ENCODE measurements at regions not wholly inside any gene's neighbourhood (a gene's known extent, or its start where the extent isn't known, plus 50 kb on each side); places are given as distances from the start of the nearest gene placed in this dataset.
"Not testable (repeated sequence)": the region's sequence is repeated elsewhere in the genome, so short reads cannot be mapped to it uniquely, and the experiment has no call there.

DNA sequence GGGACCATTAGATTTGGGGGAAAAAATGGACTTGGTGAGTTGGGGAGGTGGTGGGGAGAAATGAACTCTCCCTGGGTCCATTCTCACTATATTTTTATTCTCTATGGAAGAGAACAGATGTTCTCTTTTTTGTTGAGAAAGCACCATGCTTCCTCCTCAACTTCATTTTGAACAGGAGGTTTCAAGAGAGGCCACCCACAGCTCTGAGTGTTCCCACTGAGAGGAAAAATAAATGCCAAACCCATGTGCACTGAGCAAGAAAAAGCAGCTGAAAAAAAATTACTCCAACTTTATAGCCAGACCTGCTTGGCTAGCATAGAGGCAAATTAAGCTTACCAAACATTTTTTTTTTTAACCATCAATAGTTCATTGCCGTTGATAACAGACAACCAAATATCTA, 883.6 kb downstream of the KCNJ2 start:
- no peak for DNase-seq

DNA sequence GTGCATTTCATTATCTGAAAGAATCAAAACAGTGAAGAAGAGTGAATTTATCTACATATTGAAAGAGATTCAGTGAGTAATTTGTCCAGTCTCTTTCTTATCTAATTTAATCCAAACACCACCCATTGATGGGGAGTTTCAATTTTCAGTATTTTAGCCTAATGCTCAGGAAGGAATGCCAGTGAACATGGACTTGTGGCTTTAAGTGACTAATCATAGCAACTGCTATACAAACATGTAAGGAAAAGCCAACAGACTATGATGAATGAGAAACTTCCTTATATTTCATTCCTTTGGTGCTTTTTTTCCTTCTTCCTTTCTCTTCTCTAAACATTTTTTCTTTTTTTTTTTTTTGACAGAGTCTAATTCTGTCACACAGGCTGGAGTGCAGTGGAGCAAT, 885.8 kb downstream of the KCNJ2 start:
- DNase-seq, result no peak

DNA sequence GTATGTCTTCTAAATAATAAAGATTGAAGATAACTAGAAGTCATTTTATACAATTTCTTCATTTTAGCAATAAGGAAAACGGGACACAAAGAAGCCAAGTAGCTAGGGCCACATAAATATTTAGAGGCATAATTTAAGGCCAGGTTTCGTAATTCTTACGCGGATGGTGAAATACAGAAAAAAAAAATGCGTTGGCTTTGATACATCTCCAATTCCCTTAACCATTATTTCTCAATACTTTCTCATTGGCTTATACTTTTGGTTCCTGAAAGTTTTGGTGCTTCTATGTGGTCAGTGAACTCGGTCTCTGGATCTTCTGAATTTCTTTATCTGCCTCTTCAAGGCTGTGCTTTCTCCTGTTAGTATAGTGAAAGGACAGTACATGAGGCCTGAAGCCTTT, 888.1 kb downstream of the KCNJ2 start:
- DNase-seq, result no peak

DNA sequence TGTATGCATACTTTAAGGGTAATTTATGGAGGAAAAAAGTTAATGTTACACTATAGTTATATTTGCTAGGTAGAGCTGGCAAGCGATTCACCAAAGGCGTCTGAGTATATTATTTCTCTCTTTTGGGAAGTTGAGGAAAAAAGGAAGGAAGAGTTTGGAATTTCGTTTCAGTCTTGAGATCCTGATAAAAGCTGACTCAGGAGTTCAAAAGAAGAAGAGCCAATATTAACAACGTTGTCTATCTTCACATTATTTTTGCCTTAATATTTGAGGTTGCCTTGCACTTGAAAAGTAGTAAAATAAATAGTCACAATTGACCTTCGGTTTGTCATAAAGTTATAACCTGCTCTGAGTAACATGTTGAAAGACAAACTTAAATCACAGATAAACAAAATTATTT, 888.6 kb downstream of the KCNJ2 start:
- DNase-seq, result no peak

DNA sequence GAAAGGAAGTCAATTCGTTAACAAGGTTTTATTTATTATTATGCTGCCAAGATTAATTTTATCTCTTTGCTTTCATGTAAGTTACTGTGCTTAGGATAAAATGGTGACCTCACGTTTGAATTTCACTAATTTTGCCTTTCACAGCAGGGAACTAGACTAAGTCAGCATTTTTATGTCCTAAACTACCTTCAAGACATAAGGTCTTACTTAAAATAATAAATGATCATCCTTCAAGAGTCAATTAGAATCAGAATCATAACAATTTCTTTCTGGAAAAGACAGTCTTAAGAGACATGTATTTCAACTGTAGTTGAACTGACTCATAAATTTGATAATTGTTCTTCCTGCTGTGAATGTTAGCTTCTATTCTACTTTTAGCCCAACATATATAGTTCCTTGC, 893.8 kb downstream of the KCNJ2 start:
- DNase-seq, result no peak

DNA sequence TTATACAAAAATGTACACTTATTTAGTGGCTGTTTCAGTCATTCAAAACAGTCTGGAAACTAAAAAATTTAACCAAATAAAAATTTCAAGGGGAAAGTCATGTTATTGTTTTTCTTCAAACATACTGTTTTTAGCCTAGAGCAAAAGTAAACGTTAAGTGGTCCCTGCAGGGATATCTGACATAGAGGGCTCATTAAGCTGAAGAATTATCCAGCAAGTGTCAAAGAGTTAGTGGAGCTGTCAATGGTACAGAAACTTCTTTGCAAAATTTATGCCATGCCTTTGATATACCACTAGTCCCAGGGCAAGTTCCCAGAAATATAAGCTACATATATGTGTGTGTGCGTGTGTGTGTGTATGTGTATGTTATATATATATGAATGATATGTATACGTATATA, 894.2 kb downstream of the KCNJ2 start:
- no peak for DNase-seq

DNA sequence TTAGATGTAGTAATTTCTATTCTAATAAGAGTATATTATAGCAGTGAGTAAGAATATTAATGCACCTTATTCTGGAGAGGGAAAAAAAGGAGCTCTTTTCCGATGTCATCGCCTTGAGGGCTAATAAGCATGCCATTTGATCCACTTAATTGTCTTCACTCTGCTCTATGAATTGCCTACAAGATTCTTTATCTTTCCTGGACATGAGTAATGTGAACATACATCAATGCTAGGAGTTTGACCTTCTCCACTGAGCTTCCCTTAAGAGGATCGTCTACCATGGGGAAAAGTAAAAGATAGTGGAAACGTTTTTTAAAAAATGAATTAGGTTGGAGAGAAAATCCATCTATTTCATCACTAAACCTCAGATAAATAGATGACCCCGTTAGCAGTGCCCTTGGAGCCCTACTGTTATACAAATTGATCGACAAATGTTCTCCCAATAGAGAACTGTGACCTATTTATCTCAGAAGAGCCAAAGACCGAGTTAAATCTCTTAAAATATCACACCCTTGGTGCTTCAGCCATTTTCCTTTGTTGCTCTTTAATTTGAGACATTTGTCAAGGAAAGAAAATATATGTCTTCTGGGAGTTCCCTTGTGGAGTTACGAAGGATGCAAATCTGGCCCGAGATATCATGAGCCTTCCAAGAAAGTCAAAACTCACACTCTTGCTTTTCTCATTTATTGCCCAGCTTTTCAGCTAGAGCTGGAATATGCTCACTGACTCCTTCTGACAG, 898.5 kb downstream of the KCNJ2 start:
- no peak for DNase-seq

DNA sequence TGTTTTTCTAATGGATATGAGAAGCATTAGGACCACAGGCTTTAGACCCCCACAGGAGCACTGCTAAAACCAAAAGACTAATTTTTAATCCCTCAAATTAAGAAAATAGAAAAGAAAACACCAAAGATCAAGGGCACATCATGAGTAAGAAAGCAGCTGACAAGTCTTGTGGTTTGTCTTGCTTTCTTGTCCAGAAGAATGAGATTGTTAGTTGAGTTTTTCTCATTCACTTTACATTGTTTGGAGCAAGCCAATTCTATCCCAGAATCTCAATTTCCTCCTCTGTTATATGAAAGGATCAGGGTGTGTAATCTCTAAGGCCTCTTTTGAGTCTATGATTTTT, 899.0 kb downstream of the KCNJ2 start:
- no peak for DNase-seq

DNA sequence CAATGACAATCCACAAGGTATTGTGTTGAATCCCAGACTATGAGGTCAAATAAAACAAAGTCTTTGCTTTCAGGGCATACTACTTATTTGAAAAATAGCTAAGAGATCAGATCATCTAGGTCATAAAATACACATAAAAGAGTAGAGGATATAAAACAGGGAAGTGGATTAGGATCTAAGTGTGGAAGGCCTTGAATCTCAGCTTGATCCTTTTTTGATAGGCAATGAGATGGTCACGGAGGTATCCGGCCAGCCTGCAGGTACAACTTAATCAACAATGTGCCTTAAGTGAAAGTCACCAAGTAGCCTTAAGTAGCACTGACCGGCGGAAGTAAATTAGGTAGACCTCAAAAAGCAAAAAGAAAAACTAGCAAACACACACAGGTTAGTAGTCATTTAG, 901.7 kb downstream of the KCNJ2 start:
- no peak for DNase-seq

DNA sequence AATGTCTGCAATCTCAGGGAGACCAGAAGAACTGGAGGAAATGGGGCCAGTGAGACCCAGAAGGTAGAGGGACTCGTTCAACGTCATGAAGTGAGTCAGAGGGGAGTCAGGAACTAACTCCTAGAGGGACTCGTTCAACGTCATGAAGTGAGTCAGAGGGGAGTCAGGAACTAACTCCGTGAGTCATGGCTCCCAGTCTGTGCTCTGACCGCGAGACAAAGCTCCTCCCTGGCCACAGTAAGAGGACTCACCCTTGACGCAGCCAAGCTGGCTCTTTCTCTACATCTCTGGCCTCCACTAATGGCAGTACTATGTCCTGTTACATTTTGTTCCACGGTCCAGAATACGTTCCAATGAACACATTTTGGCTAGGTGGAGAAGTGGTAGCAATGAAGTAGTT, 902.5 kb downstream of the KCNJ2 start:
- DNase-seq, result no peak

DNA sequence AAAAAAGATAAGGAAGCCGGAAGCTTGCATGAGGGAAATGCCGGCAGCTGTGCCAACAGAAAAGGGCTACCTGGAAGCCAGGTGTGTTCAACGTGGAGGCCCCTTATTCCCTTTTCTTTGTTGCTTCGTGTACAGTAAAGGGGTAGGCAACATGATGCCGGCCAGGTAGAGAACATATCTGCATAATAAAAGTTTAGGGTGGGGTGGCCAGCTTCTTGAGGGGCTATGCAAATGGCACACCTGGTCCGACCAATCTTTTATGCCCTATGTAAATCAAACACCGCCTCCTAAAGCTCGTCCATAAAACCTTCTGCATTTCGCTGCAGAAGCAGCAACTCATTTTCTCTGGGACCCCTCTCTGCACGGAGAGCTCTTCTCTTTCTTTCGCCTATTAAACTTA, 911.6 kb downstream of the KCNJ2 start:
- DNase-seq, result no peak

DNA sequence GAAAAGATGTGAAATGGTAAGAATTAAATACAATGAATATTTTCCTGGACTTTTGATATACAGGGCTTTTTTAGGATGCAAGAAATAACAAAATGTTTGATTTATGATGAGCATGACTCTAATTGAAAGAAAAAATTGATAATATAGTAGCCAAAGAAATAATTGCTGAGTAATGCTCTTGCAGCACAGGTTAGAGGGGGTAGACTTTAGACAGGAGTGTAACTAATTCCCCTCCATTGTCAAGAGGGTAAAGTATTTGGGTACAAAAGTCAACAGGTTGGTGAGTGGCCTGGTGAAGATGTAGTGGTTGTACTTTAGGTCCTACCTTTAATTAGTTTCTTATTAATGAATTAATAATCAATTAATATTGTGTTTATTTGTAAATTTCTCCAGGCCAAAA, 912.3 kb downstream of the KCNJ2 start:
- DNase-seq, result no peak

DNA sequence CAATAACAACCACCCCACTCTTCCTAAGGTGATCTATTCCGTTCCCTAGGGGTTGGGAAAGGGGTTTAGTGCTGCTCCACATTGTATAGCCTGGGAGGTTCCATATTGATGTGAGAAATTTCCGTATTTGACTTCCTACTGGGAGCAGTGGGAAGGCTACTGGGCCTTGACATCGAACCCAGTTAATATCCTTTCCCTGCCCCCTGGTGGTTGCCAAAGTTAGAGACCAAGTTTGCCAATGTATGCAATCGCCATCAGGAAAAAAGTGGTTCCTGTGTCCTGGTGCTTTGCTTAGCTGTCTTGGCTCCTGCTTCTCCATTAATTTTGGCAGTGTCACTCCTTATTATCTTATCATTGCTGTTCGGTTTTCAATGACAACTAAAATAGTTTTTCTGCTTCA, 914.9 kb downstream of the KCNJ2 start:
- no peak for DNase-seq

DNA sequence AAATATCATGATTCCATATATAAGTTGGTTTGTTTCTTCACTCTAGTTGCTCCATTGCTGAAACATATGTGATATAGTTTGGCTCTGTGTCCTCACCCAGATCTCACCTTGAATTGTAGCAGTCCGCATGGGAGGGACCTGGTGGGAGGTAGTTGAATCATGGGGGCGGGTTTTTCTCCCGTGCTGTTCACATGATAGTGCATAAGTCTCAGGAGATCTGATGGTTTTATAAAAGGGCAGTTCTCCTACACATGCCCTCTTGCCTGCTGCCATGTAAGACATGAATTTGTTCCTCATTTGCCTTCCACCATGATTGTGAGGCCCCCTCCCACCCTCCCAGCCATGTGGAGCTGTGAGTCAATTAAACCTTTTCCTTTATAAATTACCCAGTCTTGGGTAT, 915.5 kb downstream of the KCNJ2 start:
- no peak for DNase-seq

DNA sequence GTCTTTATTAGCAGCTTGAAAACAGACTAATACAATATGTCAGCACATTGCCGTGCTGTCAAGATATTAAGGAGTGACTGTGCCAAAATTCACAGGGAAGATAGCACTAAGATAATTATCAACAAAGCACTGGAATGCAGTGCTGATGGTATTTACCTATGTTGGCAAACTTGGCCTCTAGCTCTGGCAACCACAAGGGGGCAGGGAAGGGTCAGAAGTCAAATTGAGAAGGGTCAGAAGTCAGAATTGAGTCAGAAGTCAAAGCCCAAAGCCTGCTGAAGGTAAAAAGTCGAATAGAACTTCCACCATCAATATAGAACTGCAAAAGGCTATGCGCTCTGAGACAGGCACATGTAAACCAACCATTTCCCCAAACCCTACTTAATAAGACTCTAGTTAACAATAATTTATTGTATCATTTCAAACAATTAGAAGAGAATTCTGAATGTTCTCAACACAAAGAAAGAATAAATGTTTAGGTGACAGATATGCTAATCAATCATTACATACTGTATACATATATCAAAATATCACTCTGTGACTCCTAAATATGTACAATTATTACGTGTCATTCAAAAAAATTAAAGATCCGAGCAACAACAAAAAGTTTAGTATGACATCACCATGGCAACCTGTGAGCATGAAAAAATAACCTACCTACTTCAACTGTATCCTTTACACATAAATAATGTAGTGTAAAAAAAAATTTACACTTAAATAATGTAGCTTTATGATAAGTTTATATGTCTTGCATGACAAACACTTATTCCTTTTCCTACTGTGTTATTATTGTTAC, 916.1 kb downstream of the KCNJ2 start:
- no peak for DNase-seq

DNA sequence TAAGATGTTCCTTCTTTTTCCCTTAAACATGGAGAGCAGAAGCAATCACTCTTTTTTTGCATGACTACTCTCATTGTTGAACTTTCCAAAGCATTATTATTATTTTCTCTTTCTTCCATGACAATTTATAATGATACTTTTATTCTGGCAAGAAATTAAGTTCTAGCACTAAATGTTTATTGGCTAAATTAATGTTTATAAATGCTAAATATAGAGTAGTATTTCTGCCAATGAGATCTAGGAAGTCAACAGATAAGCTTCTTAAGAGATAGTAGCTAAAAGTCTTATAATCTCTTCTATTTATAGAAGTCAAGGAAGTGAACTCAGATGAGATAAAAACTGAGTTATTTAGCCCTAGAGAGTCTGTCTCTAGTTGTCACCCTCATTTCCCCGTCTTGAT, 920.1 kb downstream of the KCNJ2 start:
- no peak for DNase-seq

DNA sequence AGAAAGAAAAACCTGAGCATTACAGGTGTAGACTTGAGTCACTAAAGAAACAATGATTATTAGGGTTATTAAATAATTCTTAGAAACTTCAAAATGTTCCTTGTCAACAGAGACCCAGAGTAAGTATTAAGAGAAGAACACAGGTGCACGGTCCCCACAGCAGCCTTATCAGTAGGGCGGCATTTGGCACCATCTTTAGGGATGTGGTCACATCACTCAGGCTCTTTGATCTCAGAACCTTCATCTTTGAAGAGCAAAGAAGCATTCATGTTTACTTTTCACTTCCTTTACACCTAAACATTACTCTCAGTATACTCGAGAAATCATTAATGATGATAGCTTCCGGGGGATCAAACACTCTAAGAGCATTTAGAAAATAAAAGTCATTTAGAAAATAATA, 928.7 kb downstream of the KCNJ2 start:
- no peak for DNase-seq

DNA sequence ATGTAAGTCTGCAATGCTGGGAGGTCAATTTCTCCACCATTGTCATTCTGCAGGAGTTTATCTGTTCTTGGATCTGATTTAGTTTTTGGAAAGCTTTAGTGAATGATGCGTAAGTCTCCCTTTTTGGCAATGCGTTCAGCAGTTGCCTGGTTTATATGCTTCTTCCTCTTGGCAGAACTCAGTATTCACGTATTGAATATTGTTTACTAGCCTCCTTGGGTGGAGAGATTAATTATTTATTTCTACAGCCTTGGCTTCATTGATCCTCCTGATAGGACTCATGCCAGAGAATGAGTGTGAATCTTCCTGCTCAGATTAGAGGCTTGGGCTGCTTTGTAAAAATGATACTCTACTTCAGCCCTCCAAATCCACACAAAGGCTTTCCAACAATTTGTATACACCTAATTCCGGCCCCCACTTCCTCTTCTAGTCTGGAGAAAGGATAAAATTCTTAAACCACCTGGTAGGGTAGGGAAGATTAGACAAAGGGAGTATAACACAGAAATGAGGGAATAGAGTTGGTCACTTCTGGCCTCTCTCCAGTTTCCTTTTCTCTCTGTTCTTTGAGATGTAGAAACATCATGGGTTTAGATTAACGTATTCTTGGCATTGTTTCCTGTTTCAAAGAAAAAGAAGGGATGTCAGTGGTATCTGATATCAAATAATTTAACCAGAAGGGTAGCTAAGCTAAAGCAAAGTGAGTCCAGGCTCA, 929.8 kb downstream of the KCNJ2 start:
- DNase-seq, result no peak

DNA sequence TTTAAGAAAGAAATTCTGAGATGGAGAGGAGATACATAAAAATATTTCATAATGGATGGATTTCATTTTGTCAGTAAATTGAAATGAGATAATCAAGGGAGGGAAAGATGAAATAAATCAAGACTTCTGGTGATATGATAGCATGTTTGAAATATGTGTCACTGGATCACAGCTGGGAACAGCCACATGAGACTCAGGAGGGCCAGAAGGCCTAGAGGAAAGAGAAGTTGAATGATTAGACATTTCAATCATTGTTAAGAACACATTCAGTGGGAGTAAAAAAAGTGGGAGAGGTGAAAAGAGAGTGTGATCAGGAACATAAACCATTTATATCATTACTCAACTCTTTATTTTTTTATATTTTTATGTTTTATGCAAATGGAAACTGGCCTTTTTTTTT, 933.4 kb downstream of the KCNJ2 start:
- no peak for DNase-seq

DNA sequence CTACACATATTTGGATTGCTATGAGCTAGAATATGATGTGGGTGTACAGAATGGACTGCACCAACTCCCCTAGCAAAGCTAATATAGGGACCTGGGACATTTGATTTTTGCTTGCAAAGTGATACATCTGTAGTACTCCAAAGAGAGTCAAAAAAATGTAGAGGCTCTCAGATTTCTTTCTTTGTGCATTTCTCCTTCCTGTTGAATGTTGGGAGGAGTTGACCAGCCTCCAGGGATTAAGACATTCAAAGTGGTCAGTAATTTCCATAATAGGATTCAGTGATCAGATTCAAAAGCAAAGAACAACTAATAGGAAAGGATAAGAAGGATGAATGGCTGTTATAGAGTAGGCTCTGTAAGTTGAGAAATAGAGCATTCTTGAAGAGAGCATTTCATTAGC, 934.9 kb downstream of the KCNJ2 start:
- DNase-seq, result no peak

DNA sequence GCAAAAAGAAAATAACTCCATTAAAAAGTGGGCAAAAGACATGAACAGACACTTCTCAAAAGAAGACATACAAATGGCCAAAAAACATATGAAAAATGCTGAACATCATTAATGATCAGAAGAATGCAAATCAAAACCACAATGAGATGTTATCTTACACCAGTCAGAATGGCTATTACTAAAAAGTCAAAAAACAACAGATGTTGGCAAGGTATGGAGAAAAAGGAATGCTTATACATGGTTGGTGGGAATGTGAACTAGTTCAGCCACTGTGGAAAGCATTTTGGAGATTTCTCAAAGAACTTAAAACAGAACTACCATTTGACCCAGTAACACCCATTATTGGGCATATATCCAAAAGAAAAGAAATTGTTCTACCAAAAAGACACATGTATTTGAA, 936.7 kb downstream of the KCNJ2 start:
- DNase-seq, result not testable (repeated sequence)

DNA sequence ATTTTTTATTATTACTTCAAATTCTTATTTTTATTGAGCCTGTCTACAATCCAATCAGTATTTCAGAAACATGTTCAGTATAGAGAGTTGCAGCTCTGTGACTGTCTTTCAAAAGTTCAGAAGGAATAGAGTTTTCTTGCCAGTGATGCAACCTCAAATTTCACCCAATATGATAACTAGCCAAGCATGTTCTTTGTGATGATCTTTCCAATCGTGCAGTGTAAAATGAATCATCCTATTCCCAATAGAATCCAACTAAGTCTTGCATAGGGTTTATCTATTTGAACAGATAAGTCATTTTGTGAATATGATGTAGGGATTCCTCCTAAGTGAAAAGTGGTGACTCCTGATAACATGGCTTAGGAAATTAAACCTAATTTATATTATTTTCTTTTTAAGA, 937.8 kb downstream of the KCNJ2 start:
- DNase-seq, result no peak

DNA sequence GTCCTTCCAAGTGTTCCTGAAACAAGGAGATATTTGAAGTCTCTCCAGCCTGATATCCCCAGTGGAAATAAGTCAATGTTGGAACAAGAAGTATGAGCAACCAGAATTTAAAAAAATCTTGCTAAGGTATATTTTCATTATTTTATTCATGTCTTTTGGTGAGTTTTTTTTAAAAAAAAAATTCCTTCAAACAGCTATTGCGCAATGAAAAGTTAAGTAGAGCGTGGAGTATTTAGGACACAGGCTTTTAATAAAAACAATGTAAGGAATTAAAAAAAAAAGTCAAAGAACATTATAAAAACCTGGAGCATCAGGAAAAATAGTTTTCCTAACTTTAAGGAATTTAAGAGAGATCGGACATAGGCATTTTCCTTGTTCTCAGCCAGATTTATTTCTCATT, 940.4 kb downstream of the KCNJ2 start:
- no peak for DNase-seq

DNA sequence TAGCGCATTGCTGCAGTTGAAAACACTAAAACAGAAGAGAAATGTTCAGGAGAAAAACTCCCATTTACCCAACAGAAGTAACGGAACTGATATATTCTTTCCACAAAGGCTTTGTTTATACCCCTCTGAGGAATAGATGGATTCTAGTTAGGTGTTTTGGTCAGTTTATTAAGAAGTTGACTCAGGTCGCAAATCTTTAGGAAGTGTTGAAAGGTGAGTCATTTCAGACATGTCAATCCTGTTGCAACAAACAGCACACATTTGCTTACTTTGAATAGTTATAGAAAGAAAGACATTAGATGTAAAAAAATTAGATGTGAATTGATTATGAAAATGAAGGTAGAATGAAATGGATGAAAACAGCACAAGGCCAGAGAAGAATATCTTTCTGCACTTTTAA, 941.0 kb downstream of the KCNJ2 start:
- DNase-seq, result no peak
